Cerebellar cortex (tissue), 1 donor: ENCODE measurements at regions not wholly inside any gene's neighbourhood (a gene's known extent, or its start where the extent isn't known, plus 50 kb on each side); places are given as distances from the start of the nearest gene placed in this dataset.
A peak's percentile ranks its signal among the peaks of the same experiment; 100 is the strongest.

Source experiments
- DNase-seq: peaks from one replicate; pipeline ENCODE4 v3.0.0-alpha.2; 2015; ENCODE audit warnings: low spot score

DNA sequence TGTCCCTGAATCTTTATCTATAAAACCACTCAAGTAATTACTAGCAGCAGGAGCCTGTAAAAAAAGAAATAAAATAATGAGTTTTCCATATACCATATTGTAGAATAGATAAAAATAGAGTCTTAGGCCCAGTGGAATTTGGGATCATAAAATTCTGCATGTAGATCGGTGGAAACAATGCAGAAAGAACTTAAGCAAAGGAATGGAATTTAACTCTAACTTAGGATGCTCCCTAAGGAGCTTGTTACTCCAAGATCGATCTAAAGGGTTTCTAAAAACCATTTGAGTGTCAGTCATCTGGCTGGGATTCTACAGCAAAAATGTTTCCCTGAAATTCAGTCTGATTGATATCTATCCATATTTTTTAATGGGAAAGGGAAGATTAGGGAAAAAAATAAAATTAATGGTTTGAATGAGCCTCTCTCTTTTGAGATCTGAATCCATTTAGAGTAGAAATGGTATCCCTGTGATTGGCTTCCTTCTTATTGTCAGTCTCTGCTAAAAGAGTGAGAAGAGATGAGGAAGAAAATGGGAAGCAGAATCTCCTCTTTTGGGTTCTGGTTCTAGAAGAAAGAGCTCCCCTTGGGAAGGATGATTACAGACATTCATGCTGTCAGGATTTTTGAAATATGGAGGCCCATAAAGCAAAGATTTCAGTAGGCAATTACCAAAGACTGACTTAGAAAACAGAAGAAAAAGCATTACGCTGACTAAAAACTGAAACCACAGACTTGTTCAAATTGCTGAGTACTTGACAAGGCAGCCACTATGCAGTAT lies 564.3 kb upstream of the MARCKS start:
- no peak for DNase-seq

DNA sequence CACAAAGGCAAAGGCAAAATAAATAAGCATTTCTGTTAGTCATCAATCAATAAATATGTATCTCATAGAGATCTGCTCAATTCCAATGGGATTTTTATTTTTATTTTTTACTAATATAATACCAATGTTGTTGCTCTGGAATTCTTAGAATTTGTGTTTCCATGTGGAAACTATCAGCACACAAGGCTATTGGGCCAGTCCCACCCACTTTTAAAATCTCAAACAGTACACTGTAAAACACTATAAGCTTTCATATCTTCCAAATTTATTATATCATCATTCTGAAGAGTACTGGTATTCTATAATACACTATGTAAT lies 563.8 kb upstream of the MARCKS start:
- no peak for DNase-seq

- no peak for DNase-seq
Measured at GRCh38 chr6:113299531-113299930, 557.6 kb upstream of the MARCKS start.

GRCh38 chr6:113301651-113302050 lies 555.5 kb upstream of the MARCKS start:
- no peak for DNase-seq

DNA sequence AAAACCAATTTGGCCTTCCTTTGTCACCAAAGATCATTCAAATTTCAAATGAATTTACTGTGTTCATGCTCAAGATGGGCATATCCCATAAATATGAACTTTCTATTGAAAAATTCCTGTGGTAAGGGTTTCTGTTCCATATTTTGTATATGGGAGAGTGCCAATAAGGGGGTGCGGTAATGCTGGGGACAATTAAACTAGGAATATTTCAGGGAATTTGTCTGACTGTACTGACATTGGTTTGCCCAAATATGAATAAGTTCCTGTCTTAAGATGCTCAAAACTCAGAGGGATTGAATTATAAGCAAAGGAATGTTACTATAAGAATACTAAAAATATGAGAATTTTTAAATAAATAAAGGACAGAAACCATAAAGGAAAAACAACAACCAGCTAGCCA lies 553.0 kb upstream of the MARCKS start:
- DNase-seq: no peak

GRCh38 chr6:113306552-113307145 lies 550.5 kb upstream of the MARCKS start:
- DNase-seq: peak; percentile 79

DNA sequence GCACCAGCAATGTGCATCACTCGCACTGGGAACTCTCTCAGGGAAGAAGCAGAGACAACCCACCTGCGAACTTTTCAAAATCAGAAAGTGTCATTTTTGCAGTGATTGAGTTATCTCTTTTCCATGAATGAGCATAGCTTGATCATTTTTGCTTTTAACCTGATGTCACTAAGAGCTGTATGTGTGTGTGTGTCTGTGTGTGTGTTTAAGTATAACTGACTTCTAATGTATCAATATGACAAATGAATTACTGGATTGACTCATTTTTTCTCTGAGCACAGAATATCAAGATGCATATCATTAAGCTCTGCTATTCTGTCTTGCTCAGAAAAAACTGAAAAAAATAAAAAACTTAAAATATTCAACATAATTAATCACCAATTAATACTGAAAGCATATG lies 548.9 kb upstream of the MARCKS start:
- no peak for DNase-seq

DNA sequence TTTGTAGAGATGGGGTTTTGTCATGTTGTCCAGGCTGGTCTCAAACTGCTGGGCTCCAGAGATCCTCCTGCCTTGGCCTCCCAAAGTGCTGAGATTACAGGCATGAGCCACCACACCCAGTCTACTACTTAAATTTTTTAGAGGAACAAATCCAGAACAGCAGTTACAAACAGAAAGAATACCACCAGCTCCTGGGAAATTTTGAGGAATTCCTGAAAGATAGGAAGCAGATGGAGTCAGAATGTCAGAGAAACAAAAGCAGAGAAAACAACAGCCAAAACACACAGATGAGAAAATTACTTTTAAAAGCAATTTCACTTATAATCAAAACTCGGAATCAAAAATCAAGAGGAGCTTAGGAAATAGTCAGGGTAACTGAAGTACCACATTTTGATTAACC lies 543.3 kb upstream of the MARCKS start:
- no peak for DNase-seq

- DNase-seq: no peak
Measured at GRCh38 chr6:113315165-113315564, 542.0 kb upstream of the MARCKS start.

DNA sequence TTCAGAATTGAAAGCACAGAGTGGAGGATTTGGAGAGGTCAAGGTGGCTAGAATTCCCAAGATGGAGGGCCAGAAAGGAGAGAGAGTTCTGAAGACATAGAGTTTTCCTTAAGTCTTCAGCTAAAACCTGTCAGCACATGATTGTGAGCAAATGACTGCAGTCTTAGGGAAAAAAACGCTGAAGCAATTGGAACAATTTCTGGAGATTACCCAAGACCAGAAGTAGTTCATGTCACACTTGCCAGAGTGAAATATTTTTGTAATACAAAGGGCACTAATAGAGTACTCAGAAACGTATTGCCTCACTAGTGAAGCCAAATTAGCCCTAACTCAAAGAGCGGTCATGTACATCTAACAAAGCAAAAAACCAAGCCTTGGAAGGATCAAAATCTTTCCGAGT lies 541.3 kb upstream of the MARCKS start:
- DNase-seq: no peak

GRCh38 chr6:113317442-113317841 lies 539.7 kb upstream of the MARCKS start:
- DNase-seq: no peak

- DNase-seq: peak; percentile 32
Measured at GRCh38 chr6:113317891-113318574, 539.1 kb upstream of the MARCKS start.

- no peak for DNase-seq
Measured at GRCh38 chr6:113318575-113318917, 538.6 kb upstream of the MARCKS start.

GRCh38 chr6:113320653-113321052 lies 536.5 kb upstream of the MARCKS start:
- DNase-seq: no peak

DNA sequence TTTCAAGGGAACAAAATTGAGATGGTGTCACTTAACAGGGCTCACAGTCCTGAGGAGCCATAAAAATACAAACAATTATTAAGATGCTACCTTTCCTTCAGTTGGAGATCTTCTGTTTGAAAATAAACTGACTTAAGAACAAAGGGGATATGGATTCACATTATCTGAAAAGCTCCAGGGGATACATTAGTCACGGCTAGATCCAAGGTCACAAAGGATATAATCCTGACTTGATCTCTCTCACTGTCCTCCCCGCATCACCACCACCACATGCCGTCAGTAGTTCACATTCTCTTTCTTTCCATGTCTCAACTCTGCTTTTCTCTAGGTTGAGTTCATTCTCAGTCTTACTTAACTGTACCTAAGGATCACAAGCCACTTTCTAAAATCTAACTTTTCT lies 530.4 kb upstream of the MARCKS start:
- DNase-seq: no peak

GRCh38 chr6:113328886-113329381 lies 528.2 kb upstream of the MARCKS start:
- DNase-seq: no peak

DNA sequence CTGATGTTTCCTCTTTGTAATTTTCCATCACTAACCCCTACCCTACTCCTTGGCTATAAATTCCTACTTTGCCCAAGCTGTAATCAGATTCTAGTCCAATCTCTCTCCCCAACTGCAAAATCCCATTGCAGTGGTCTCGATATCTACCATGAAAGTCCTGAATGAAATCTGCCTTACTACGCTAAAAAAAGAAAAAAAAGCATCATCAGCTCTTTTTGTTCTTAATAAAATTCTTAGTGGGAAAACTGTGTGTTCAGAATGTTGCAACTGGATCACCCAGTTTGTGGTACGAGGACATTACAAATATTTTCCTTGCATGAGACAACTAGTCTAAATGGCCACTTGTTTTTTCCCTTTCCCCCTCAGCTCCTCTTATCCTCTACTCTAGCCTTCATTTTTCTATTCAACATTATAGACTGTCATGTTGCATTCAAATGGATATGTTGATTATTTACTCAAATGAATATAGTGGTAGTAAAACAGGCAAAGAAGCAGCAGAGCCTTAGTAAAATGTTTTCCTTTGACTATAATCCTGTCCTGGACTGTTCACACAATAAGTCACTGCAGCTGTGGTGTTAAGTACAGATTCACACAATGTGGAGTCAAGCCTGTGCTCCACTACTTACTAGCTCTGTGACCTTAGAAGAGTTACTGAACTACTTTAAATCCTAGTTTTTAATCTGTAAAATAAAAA lies 527.1 kb upstream of the MARCKS start:
- no peak for DNase-seq

DNA sequence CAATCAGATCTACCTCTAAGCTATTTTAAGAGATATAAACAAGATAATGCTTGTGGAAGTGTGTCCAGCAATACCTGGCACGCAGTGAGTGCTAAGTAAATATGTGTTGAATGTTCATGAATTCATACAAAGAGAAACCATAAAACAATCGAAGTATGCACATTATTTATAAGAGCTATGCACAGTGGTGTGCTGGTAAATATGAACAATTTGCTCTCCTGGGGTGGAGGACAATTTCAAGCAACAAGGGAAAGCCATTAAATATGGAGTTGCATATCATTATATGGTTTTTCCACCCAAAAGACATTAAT lies 526.6 kb upstream of the MARCKS start:
- no peak for DNase-seq

GRCh38 chr6:113331021-113331420 lies 526.1 kb upstream of the MARCKS start:
- DNase-seq: no peak

DNA sequence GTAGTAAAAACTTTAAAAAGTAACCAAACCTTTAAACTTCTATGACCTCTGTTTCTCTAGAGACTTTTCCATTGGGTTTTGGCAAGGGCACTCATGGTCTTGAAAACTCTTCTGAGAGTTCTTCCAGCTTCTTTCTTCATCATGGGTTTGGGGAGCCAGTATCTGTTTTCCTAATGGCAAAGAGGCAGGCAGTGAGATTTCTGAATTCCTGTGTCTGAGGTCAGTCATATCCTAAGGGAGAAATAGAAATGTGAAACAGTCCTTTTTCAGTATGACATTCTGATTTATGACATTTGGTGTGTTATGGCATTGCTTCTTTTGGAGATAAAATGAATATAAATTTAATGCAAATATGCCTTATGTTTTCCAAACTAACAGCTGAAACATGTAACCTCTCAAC lies 518.5 kb upstream of the MARCKS start:
- DNase-seq: no peak

- no peak for DNase-seq
Measured at GRCh38 chr6:113339209-113339608, 517.9 kb upstream of the MARCKS start.

DNA sequence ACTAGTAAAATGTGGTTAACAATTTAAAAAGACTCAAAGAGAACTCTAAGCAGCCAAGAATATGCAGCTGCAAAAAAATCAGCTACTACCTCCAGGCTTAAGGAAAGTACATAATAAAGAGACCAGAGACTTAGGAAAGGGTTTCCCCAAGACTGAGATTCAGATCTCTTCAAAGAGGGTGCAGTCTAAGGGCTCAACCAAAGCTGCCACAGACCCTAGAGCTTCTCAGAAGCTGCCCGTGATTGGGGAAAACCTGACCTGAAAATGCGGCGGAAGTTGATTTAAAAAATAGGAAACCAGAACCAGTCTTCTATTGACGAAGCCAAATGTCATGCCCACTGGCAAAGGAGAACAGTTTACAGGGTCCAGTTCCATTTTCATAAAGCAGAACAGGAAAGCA lies 516.8 kb upstream of the MARCKS start:
- DNase-seq: no peak

GRCh38 chr6:113343940-113344339 lies 513.2 kb upstream of the MARCKS start:
- no peak for DNase-seq
